GM23338 (cell line): ENCODE measurements at regions not wholly inside any gene's neighbourhood (a gene's known extent, or its start where the extent isn't known, plus 50 kb on each side); places are given as distances from the start of the nearest gene placed in this dataset.

Source experiments
- ATAC-seq: fragments of 200-7000 bp; cut with Tn5 transposase; 3 replicates; pipeline ENCODE4 v1.9.1; 2020
- DNase-seq: peaks from one replicate; pipeline ENCODE4 v3.0.0-alpha.2; 2015; ENCODE audit warnings: low spot score
- H2AFZ ChIP-seq: fragments of 200-600 bp; sonication (generic); 2 replicates; pipeline ENCODE4 v1.8.0; 2016; ENCODE audit warnings: antibody characterized with exemption, mild to moderate bottlenecking, moderate library complexity
- H3F3A ChIP-seq: fragments of 200-600 bp; sonication (generic); replicated peaks from 2 replicates; pipeline ENCODE4 v1.8.0; 2017; ENCODE audit warnings: antibody characterized with exemption, mixed run types, low read depth
- H3K27ac ChIP-seq: fragments of 200-600 bp; sonication (generic); 2 replicates; pipeline ENCODE4 v1.6.1; 2016; ENCODE audit warnings: low read depth
- H3K27me3 ChIP-seq: fragments of 200-600 bp; sonication (generic); 2 replicates; pipeline ENCODE4 v1.8.0; 2016; ENCODE audit warnings: mild to moderate bottlenecking, mixed run types, moderate library complexity; ENCODE audit not compliant: insufficient read depth
- H3K36me3 ChIP-seq: fragments of 200-600 bp; sonication (generic); 2 replicates; pipeline ENCODE4 v1.8.0; 2016; ENCODE audit warnings: mild to moderate bottlenecking; ENCODE audit not compliant: insufficient read depth
- H3K4me1 ChIP-seq: fragments of 200-600 bp; sonication (generic); 2 replicates; pipeline ENCODE4 v1.8.0; 2016; ENCODE audit warnings: mild to moderate bottlenecking, moderate library complexity; ENCODE audit not compliant: insufficient read depth
- H3K4me2 ChIP-seq: fragments of 200-600 bp; sonication (generic); 2 replicates; pipeline ENCODE4 v1.7.1; 2017; ENCODE audit warnings: mixed run types
- H3K4me3 ChIP-seq: fragments of 200-600 bp; sonication (generic); 2 replicates; pipeline ENCODE4 v1.6.1; 2016; ENCODE audit warnings: mixed run types
- H3K79me2 ChIP-seq: fragments of 200-600 bp; sonication (generic); replicated peaks from 2 replicates; pipeline ENCODE4 v1.8.0; 2017; ENCODE audit warnings: mild to moderate bottlenecking; ENCODE audit not compliant: insufficient read depth
- H3K9me2 ChIP-seq: fragments of 200-600 bp; sonication (generic); 2 replicates; pipeline ENCODE4 v1.8.0; 2017; ENCODE audit not compliant: insufficient read depth
- H4K20me1 ChIP-seq: fragments of 200-600 bp; sonication (generic); replicated peaks from 2 replicates; pipeline ENCODE4 v1.8.0; 2017; ENCODE audit warnings: mild to moderate bottlenecking; ENCODE audit not compliant: insufficient read depth
- H3K27ac Mint-ChIP-seq: 2 replicates; pipeline ENCODE4 v1.8.0; 2020; ENCODE audit warnings: inconsistent platforms, mild to moderate bottlenecking, moderate library complexity, mixed read lengths
- H3K27me3 Mint-ChIP-seq: 3 replicates; pipeline ENCODE4 v1.8.0; 2022; ENCODE audit warnings: low read depth, mild to moderate bottlenecking, moderate library complexity, mixed read lengths, inconsistent platforms; ENCODE audit not compliant: insufficient read depth, poor library complexity
- H3K36me3 Mint-ChIP-seq: 3 replicates; pipeline ENCODE4 v1.8.0; 2021; ENCODE audit warnings: low read depth, mild to moderate bottlenecking, inconsistent platforms, moderate library complexity, mixed read lengths
- H3K4me1 Mint-ChIP-seq: 3 replicates; pipeline ENCODE4 v1.8.0; 2020; ENCODE audit warnings: mild to moderate bottlenecking, inconsistent platforms, mixed read lengths
- H3K4me3 Mint-ChIP-seq: 3 replicates; pipeline ENCODE4 v1.8.0; 2021; ENCODE audit warnings: moderate library complexity, mild to moderate bottlenecking, inconsistent platforms, mixed read lengths
- H3K9me3 Mint-ChIP-seq: 3 replicates; pipeline ENCODE4 v1.8.0; 2020; ENCODE audit warnings: moderate library complexity, mild to moderate bottlenecking, inconsistent platforms, mixed read lengths
- EZH2 ChIP-seq: fragments of 200-600 bp; sonication (generic); IDR thresholded peaks from one replicate; pipeline ENCODE4 v1.8.0; 2017; ENCODE audit warnings: antibody characterized with exemption, mild to moderate bottlenecking, low read depth; ENCODE audit not compliant: unreplicated experiment
- EZH2phosphoT487 ChIP-seq: fragments of 200-600 bp; sonication (generic); IDR thresholded peaks from one replicate; pipeline ENCODE4 v1.8.1; 2018; ENCODE audit warnings: antibody characterized with exemption; ENCODE audit not compliant: unreplicated experiment
- JUNB ChIP-seq: IDR thresholded peaks from one replicate; pipeline ENCODE4 v1.6.1; 2016; ENCODE audit warnings: antibody characterized with exemption; ENCODE audit not compliant: unreplicated experiment
- NANOG ChIP-seq: IDR thresholded peaks from 2 replicates; pipeline ENCODE4 v1.6.1; 2016; ENCODE audit warnings: antibody characterized with exemption, borderline replicate concordance
- POLR2AphosphoS5 ChIP-seq: IDR thresholded peaks from 2 replicates; pipeline ENCODE4 v1.6.1; 2016; ENCODE audit warnings: antibody characterized with exemption, low read depth
- STAT1 ChIP-seq: IDR thresholded peaks from one replicate; pipeline ENCODE4 v1.6.1; 2016; ENCODE audit warnings: antibody characterized with exemption; ENCODE audit not compliant: unreplicated experiment
- ZNF114 ChIP-seq: fragments of 250-450 bp; sonication (Bioruptor Pico); IDR thresholded peaks from 2 replicates; pipeline ENCODE4 v1.5.0; 2020; ENCODE audit warnings: mild to moderate bottlenecking, moderate library complexity
- ZNF331 ChIP-seq: fragments of 250-450 bp; sonication (Bioruptor Pico); IDR thresholded peaks from 2 replicates; pipeline ENCODE4 v1.5.0; 2020; ENCODE audit warnings: low read depth, mild to moderate bottlenecking, moderate library complexity
- TF ChIP-seq, protein P1 (sequence below): IDR thresholded peaks from 2 replicates; pipeline ENCODE4 v1.6.1; 2016; ENCODE audit warnings: antibody characterized with exemption
- TF ChIP-seq, protein P2 (sequence below): IDR thresholded peaks from one replicate; pipeline ENCODE4 v1.6.1; 2018; ENCODE audit warnings: antibody characterized with exemption; ENCODE audit not compliant: unreplicated experiment
- TF ChIP-seq, protein P3 (sequence below), 2 experiments: fragments of 200-600 bp in 1 of 2; sonication (generic) in 1 of 2; conservative IDR thresholded peaks; 2 replicates each; pipeline versions ENCODE4 v1.5.1 to v1.6.1; 2016 to 2017; ENCODE audit warnings: antibody characterized with exemption in 2 of 2, low read depth in 2 of 2, mild to moderate bottlenecking in 2 of 2, moderate library complexity in 1 of 2

DNA sequence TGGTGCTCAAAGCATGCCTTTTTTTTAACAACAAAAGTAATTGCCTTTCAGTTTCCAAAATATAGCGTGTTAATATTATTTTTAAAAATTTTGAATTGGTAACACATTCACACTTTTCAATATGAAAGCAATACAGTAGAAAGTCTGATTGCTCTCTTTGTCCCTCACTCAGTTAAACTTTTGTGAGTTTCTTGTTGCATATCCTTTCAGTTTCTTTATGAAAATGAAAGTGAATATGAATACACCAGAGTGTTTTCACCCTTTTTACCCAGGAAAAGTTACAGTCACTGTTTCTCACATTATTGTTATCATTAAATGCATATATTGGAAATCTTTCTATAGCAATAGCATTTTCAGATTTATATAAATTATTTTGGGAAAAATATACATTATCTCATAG is 377.4 kb upstream of the CRIM1 start:
- Histone ChIP-seq H3F3A (no peaks in the 10 kb centered on the region), H3K27me3 (no peaks in the 10 kb centered on the region), H3K4me3 (no peak overlapping the region), H3K4me2 (no peak overlapping the region), H3K36me3 (no peaks in the 10 kb centered on the region), H3K79me2 (no peaks in the 10 kb centered on the region), H3K4me1 (no peaks in the 10 kb centered on the region), H4K20me1 (no peaks in the 10 kb centered on the region), H3K27ac (no peak overlapping the region), H2AFZ (no peak overlapping the region), H3K9me2 (no peaks in the 10 kb centered on the region)
- Mint-ChIP-seq H3K9me3 (no peaks in the 10 kb centered on the region), H3K4me1 (peaks cover 6% of the 10 kb centered on the region; the same call in 2 of the 3 replicates), H3K4me3 (no peak overlapping the region), H3K27ac (no peak overlapping the region), H3K27me3 (no peaks in the 10 kb centered on the region), H3K36me3 (no peaks in the 10 kb centered on the region)
- ATAC-seq (no peak), DNase-seq (no peak)
- TF ChIP-seq STAT1, result no peak
- no peak for TF ChIP-seq ZNF114

DNA sequence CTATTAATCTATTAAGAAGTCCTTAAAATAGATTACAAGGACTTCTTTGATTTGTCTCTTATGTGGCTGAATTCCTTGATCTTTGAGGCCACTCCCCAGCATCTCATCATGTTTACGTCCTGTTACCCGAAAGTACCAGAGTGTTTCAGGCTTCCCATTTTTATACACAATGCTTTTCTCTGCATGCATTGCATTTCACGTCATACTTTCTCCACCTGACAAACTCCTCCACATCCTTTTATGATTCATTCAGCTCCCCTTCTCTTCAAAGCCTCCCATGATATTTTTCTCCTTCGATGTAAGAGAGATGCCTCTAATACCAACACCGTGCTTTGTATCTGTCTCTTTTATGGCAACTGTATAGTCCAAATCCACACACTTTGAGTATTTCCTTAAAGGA is 379.0 kb upstream of the CRIM1 start:
- Histone ChIP-seq H3K4me2 (no peak overlapping the region), H3K27ac (no peak overlapping the region), H3K79me2 (no peaks in the 10 kb centered on the region), H3K27me3 (no peaks in the 10 kb centered on the region), H2AFZ (no peak overlapping the region), H3K4me3 (no peak overlapping the region), H3F3A (no peaks in the 10 kb centered on the region), H3K4me1 (0 out of 2 replicates have a peak, but pooled peaks cover 1% of the 10 kb centered on the region), H3K9me2 (no peaks in the 10 kb centered on the region), H3K36me3 (no peaks in the 10 kb centered on the region), H4K20me1 (no peaks in the 10 kb centered on the region)
- Mint-ChIP-seq H3K4me1 (peaks cover 8% of the 10 kb centered on the region; the same call in 2 of the 3 replicates), H3K4me3 (no peak overlapping the region), H3K9me3 (no peaks in the 10 kb centered on the region), H3K27me3 (no peaks in the 10 kb centered on the region), H3K27ac (no peak overlapping the region), H3K36me3 (no peaks in the 10 kb centered on the region)
- DNase-seq (no peak), ATAC-seq (no peak)
- TF ChIP-seq, protein P1, sequence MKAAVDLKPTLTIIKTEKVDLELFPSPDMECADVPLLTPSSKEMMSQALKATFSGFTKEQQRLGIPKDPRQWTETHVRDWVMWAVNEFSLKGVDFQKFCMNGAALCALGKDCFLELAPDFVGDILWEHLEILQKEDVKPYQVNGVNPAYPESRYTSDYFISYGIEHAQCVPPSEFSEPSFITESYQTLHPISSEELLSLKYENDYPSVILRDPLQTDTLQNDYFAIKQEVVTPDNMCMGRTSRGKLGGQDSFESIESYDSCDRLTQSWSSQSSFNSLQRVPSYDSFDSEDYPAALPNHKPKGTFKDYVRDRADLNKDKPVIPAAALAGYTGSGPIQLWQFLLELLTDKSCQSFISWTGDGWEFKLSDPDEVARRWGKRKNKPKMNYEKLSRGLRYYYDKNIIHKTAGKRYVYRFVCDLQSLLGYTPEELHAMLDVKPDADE, result no peak
- TF ChIP-seq ZNF114 (no peak), NANOG (no peak), EZH2 (no peak), ZNF331 (CRISPR knock-in tag) (no peak), EZH2phosphoT487 (no peak)

DNA sequence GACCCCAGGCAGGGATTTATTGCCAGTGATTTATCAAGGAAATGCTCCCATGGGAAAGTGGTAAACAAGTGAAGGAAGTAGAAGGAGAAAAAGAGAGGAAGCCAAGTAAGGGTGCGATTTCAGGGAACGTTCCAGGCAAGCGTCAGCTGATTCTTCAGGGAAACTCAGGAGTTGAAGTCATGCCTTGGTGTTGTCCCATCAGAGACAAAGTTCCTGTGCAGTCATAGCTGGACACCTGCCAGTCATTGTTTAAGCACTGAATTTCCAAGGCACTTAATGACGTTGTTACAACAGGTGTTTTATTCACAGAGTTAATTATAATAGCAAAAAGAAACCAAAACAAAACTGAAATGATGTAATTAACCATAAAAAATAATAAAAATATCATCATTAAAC is 381.8 kb upstream of the CRIM1 start:
- Histone ChIP-seq H2AFZ (no peak overlapping the region), H4K20me1 (no peaks in the 10 kb centered on the region)
- H3K27ac Mint-ChIP-seq, result no peak overlapping the region
- TF ChIP-seq JUNB (no peak), STAT1 (no peak), ZNF331 (CRISPR knock-in tag) (no peak), EZH2 (no peak), POLR2AphosphoS5 (no peak), ZNF114 (no peak)
- TF ChIP-seq, protein P2, sequence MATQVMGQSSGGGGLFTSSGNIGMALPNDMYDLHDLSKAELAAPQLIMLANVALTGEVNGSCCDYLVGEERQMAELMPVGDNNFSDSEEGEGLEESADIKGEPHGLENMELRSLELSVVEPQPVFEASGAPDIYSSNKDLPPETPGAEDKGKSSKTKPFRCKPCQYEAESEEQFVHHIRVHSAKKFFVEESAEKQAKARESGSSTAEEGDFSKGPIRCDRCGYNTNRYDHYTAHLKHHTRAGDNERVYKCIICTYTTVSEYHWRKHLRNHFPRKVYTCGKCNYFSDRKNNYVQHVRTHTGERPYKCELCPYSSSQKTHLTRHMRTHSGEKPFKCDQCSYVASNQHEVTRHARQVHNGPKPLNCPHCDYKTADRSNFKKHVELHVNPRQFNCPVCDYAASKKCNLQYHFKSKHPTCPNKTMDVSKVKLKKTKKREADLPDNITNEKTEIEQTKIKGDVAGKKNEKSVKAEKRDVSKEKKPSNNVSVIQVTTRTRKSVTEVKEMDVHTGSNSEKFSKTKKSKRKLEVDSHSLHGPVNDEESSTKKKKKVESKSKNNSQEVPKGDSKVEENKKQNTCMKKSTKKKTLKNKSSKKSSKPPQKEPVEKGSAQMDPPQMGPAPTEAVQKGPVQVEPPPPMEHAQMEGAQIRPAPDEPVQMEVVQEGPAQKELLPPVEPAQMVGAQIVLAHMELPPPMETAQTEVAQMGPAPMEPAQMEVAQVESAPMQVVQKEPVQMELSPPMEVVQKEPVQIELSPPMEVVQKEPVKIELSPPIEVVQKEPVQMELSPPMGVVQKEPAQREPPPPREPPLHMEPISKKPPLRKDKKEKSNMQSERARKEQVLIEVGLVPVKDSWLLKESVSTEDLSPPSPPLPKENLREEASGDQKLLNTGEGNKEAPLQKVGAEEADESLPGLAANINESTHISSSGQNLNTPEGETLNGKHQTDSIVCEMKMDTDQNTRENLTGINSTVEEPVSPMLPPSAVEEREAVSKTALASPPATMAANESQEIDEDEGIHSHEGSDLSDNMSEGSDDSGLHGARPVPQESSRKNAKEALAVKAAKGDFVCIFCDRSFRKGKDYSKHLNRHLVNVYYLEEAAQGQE, result no peak
- TF ChIP-seq, protein P3, sequence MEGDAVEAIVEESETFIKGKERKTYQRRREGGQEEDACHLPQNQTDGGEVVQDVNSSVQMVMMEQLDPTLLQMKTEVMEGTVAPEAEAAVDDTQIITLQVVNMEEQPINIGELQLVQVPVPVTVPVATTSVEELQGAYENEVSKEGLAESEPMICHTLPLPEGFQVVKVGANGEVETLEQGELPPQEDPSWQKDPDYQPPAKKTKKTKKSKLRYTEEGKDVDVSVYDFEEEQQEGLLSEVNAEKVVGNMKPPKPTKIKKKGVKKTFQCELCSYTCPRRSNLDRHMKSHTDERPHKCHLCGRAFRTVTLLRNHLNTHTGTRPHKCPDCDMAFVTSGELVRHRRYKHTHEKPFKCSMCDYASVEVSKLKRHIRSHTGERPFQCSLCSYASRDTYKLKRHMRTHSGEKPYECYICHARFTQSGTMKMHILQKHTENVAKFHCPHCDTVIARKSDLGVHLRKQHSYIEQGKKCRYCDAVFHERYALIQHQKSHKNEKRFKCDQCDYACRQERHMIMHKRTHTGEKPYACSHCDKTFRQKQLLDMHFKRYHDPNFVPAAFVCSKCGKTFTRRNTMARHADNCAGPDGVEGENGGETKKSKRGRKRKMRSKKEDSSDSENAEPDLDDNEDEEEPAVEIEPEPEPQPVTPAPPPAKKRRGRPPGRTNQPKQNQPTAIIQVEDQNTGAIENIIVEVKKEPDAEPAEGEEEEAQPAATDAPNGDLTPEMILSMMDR (conservative IDR thresholded peaks at IDR 0.05; ENCODE audit: low read depth in 2 of 2), result no peak

More for the DNA sequence above, 381.8 kb upstream of the CRIM1 start:
- no peak for DNase-seq
- Histone ChIP-seq H3K9me2 (no peaks in the 10 kb centered on the region), H3K4me3 (no peak overlapping the region), H3K4me2 (no peak overlapping the region), H3K4me1 (0 out of 2 replicates have a peak, but pooled peaks cover 5% of the 10 kb centered on the region), H3K79me2 (no peaks in the 10 kb centered on the region), H3K27me3 (no peaks in the 10 kb centered on the region), H3F3A (no peaks in the 10 kb centered on the region), H3K27ac (no peak overlapping the region), H3K36me3 (no peaks in the 10 kb centered on the region)
- ATAC-seq, result no peak
- Mint-ChIP-seq H3K4me1 (peaks cover 9% of the 10 kb centered on the region; the same call in 2 of the 3 replicates), H3K9me3 (no peaks in the 10 kb centered on the region), H3K36me3 (no peaks in the 10 kb centered on the region), H3K4me3 (no peak overlapping the region), H3K27me3 (no peaks in the 10 kb centered on the region)
